ENCODE measurements at regions not wholly inside any gene's neighbourhood (a gene's known extent, or its start where the extent isn't known, plus 50 kb on each side); places are given as distances from the start of the nearest gene placed in this dataset.

GRCh38 chr2:43102366-43103092 lies 123.9 kb downstream of the ZFP36L2 start:
- H3K4me3 ChIP-seq (ENCODE audit: low read depth, low read length), result no peak overlapping the region
- TF ChIP-seq POLR2A (IDR thresholded peaks at IDR 0.05; ENCODE audit: extremely low read depth, insufficient read length), result no peak
- TF ChIP-seq CTCF (IDR thresholded peaks at IDR 0.05; ENCODE audit: low read depth, low read length), result no peak
- TF ChIP-seq MYC (IDR thresholded peaks at IDR 0.05; ENCODE audit: low read depth, low read length), result no peak
- TF ChIP-seq MAX (IDR thresholded peaks at IDR 0.05; ENCODE audit: low read depth, low read length), result no peak
- no peak for DNase-seq (ENCODE audit: low read depth)

DNA sequence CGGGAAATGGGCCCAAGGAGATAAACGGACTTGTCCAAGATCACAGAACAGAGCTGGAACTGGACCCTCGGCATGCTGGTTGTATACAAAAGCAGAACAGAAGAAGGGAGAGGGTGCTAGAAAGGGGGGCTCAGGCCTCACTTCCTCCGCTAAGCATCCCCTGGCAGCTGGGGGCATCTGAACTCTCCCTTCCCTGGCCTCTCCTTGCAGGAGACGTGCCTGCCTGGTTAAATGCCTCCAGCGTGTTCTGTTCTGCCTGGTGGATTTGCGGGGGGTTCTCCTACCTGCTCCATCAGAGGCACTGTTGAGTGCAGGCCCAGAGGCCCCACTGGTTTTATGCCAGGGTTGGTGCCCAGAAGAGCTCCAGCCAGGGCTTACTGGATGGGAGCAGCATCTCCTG lies 124.7 kb downstream of the ZFP36L2 start:
- TF ChIP-seq MYC (IDR thresholded peaks at IDR 0.05; ENCODE audit: low read depth, low read length) (no peak), CTCF (IDR thresholded peaks at IDR 0.05; ENCODE audit: low read depth, low read length) (no peak), POLR2A (IDR thresholded peaks at IDR 0.05; ENCODE audit: extremely low read depth, insufficient read length) (no peak), MAX (IDR thresholded peaks at IDR 0.05; ENCODE audit: low read depth, low read length) (no peak)
- H3K4me3 ChIP-seq (ENCODE audit: low read depth, low read length), result no peak overlapping the region

GRCh38 chr2:43100883-43101662 lies 125.3 kb downstream of the ZFP36L2 start:
- TF ChIP-seq CTCF (IDR thresholded peaks at IDR 0.05; ENCODE audit: low read depth, low read length), result no peak
- TF ChIP-seq POLR2A (IDR thresholded peaks at IDR 0.05; ENCODE audit: extremely low read depth, insufficient read length), result no peak
- TF ChIP-seq MAX (IDR thresholded peaks at IDR 0.05; ENCODE audit: low read depth, low read length), result no peak
- TF ChIP-seq MYC (IDR thresholded peaks at IDR 0.05; ENCODE audit: low read depth, low read length), result no peak
- no peak for DNase-seq (ENCODE audit: low read depth)
- H3K4me3 ChIP-seq (ENCODE audit: low read depth, low read length), result no peak overlapping the region

More for the DNA sequence above, 124.7 kb downstream of the ZFP36L2 start:
- DNase-seq (ENCODE audit: low read depth), result no peak

DNA sequence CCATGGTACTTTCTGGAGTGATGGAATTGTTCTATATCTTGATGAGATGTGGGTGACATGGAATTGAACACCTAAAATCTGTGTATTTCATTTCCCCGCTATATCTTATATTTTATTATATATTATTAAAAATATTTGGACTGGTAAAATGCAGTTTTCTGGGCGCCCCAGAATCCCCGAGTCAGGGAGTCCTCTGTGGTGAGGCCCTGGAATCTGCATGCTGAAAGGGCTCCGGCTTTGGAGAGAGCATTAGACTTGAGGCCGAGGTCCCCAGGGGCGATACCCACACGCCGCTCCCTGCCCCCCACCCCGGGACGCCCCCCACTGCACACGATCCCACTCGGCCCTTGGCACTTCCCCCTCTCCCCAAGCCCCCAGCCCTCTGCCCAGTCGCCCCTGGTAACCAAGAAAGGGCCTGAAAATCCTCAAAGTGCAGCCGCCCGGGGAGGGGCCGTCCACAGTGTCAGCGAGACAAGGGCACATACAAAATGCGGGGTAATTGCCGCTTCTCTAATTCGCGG lies 126.0 kb downstream of the ZFP36L2 start:
- TF ChIP-seq MAX (IDR thresholded peaks at IDR 0.05; ENCODE audit: low read depth, low read length) (no peak), CTCF (IDR thresholded peaks at IDR 0.05; ENCODE audit: low read depth, low read length) (no peak), MYC (IDR thresholded peaks at IDR 0.05; ENCODE audit: low read depth, low read length) (no peak), POLR2A (IDR thresholded peaks at IDR 0.05; ENCODE audit: extremely low read depth, insufficient read length) (no peak)
- DNase-seq (ENCODE audit: low read depth), result no peak
- H3K4me3 ChIP-seq (ENCODE audit: low read depth, low read length), result no peak overlapping the region

GRCh38 chr2:43099797-43100196 lies 126.6 kb downstream of the ZFP36L2 start:
- no peak for DNase-seq (ENCODE audit: low read depth)
- no peak for TF ChIP-seq POLR2A (IDR thresholded peaks at IDR 0.05; ENCODE audit: extremely low read depth, insufficient read length)
- no peak for TF ChIP-seq CTCF (IDR thresholded peaks at IDR 0.05; ENCODE audit: low read depth, low read length)
- no peak for TF ChIP-seq MAX (IDR thresholded peaks at IDR 0.05; ENCODE audit: low read depth, low read length)
- TF ChIP-seq MYC (IDR thresholded peaks at IDR 0.05; ENCODE audit: low read depth, low read length), result no peak
- no peak overlapping the region for H3K4me3 ChIP-seq (ENCODE audit: low read depth, low read length)
